ENCODE measurements at regions not wholly inside any gene's neighbourhood (a gene's known extent, or its start where the extent isn't known, plus 50 kb on each side); places are given as distances from the start of the nearest gene placed in this dataset.

DNA sequence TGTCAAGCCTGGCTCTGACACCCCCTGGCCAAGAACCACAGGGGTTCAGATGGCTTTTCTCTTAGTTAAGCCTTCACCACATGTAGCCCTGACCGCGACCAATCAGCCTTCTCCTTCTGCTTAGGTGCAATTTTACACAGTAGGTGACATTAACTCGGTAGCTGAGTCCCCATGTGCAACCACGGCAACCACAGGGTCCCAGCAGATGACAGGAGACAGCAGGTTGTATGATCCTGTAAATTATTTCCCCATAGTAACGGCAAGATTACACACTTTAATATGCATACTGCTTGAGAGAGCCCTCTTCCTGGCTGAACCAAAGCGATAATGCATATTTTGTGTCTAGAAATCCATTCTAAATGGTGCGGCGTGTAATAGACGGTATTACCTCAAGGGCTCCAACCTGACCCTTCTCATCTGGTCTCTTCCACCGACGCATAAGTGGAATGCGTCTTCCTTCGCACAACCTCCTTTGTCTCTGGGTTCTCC lies 458.7 kb upstream of the ZFHX3 start:
- 91% methylated on average over 13 of the region's 13 CpGs for WGBS
- H3K27ac ChIP-seq, result no peak overlapping the region
- H3K9me3 ChIP-seq, result no peaks in the 10 kb centered on the region
- no peaks in the 10 kb centered on the region for H3K36me3 ChIP-seq
- H3K4me1 ChIP-seq, result peaks cover 3% of the 10 kb centered on the region
- no peaks in the 10 kb centered on the region for H3K27me3 ChIP-seq
- no peak for DNase-seq (ENCODE audit: low spot score in 2 of 2)
- TF ChIP-seq, protein P1, sequence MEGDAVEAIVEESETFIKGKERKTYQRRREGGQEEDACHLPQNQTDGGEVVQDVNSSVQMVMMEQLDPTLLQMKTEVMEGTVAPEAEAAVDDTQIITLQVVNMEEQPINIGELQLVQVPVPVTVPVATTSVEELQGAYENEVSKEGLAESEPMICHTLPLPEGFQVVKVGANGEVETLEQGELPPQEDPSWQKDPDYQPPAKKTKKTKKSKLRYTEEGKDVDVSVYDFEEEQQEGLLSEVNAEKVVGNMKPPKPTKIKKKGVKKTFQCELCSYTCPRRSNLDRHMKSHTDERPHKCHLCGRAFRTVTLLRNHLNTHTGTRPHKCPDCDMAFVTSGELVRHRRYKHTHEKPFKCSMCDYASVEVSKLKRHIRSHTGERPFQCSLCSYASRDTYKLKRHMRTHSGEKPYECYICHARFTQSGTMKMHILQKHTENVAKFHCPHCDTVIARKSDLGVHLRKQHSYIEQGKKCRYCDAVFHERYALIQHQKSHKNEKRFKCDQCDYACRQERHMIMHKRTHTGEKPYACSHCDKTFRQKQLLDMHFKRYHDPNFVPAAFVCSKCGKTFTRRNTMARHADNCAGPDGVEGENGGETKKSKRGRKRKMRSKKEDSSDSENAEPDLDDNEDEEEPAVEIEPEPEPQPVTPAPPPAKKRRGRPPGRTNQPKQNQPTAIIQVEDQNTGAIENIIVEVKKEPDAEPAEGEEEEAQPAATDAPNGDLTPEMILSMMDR (IDR thresholded peaks at IDR 0.05), result no peak
- TF ChIP-seq POLR2A (IDR thresholded peaks at IDR 0.05) (no peak), POLR2AphosphoS5 (IDR thresholded peaks at IDR 0.05) (no peak), EP300 (IDR thresholded peaks at IDR 0.05) (no peak)
- H3K4me3 ChIP-seq, result no peak overlapping the region

DNA sequence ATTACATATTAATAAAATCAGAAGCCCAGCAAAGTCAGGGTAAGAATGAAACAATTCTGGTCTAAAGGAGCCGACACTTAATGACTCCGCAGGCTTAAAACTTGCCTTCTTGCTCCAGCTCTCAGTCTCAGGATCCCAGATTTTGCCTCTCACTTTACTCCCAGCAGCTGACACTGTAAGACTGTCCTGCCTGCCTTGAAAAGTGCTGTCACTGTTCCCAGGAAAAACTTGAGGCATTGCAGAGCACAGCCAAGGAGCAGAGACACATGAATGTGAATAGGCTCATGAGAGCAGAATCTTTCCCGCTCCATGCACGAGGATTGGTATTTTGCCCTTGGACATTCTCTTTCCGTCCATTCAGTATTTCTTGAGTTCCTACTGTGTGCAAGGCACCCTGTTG lies 457.6 kb upstream of the ZFHX3 start:
- no peak for DNase-seq (ENCODE audit: low spot score in 2 of 2)
- H3K27ac ChIP-seq, result no peak overlapping the region
- H3K27me3 ChIP-seq, result no peaks in the 10 kb centered on the region
- no peaks in the 10 kb centered on the region for H3K9me3 ChIP-seq
- no peak overlapping the region for H3K4me3 ChIP-seq
- H3K36me3 ChIP-seq, result no peaks in the 10 kb centered on the region
- 68% methylated on average over 5 of the region's 5 CpGs for WGBS
- peaks cover 3% of the 10 kb centered on the region for H3K4me1 ChIP-seq
- TF ChIP-seq POLR2A (IDR thresholded peaks at IDR 0.05) (no peak), EP300 (IDR thresholded peaks at IDR 0.05) (no peak), POLR2AphosphoS5 (IDR thresholded peaks at IDR 0.05) (no peak)
- TF ChIP-seq, protein P1 (IDR thresholded peaks at IDR 0.05), result no peak

DNA sequence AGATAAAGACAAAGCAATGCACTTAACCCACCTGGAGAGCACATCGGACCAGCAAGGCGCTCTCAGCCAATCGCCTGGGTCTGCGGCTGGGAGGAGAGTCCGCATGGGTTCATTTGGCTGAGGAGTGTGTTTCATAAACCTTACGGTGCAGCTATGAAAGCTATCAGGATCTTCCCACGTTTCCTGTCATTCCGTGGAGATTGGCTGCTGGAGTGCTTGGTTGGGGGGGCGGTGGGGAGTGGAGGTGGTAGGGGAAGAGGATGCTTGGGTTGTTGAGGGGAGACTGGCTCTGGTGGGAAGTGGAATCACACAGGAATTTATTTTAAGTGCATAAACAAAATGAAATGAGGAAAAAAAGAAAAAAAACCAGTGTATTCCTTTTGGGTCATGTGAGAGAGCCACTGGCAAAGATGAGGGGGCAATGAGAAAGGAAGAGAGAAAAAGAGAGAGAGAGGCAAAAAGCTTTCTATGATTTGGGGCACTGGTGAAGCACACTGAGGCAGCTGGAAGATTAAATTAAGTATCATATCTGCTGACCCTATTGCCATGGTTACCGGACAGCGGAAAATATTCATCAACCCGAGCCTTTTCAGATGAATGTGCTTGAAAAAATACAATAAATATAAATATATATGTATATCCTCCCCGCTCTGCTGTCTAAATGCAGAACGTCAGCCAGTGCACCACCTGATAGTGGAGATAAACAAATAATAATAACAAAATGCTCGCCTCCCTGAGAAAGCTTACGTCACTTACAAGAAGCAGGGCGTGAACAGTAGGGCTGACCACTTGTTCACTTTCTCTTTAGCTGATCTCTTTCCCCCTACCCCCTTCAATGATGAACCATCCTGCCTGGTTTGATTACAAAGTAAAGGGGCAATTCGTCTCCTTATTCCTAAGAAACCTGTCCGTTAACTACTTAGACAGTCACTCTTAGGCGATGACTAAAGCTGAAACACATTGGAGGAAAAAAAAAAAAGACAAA lies 457.0 kb upstream of the ZFHX3 start:
- TF ChIP-seq EP300 (IDR thresholded peaks at IDR 0.05), result no peak
- TF ChIP-seq, protein P1 (IDR thresholded peaks at IDR 0.05), result no peak
- TF ChIP-seq POLR2AphosphoS5 (IDR thresholded peaks at IDR 0.05), result no peak
- no peak for TF ChIP-seq POLR2A (IDR thresholded peaks at IDR 0.05)
- WGBS, result 75% methylated on average over 20 of the region's 20 CpGs
- DNase-seq (ENCODE audit: low spot score in 2 of 2), result no peak
- no peaks in the 10 kb centered on the region for H3K27me3 ChIP-seq
- no peaks in the 10 kb centered on the region for H3K36me3 ChIP-seq
- H3K4me3 ChIP-seq, result no peak overlapping the region
- no peak overlapping the region for H3K27ac ChIP-seq
- H3K9me3 ChIP-seq, result no peaks in the 10 kb centered on the region
- H3K4me1 ChIP-seq, result peaks cover 3% of the 10 kb centered on the region

DNA sequence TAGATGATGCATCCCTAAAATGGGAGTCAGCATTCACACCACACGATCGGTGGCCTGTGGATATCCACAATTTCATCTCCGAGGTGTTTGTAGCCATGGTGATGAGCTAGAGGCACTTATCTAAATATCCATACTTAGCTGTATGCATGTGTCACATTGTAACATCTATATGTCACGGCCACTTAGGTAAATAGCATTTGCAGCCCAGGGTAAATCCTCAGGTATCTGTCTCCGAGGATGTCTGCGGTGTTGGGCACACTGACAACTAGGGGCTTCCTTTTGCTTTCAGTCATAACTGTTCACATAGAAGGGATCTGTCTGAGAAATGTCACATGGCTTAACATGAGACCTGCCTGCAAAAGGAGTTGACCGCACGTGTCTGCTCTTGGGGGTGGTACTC lies 455.2 kb upstream of the ZFHX3 start:
- no peak for DNase-seq (ENCODE audit: low spot score in 2 of 2)
- no peak overlapping the region for H3K27ac ChIP-seq
- no peak overlapping the region for H3K4me3 ChIP-seq
- H3K4me1 ChIP-seq, result peaks cover under 1% of the 10 kb centered on the region
- TF ChIP-seq EP300 (IDR thresholded peaks at IDR 0.05) (no peak), POLR2A (IDR thresholded peaks at IDR 0.05) (no peak), POLR2AphosphoS5 (IDR thresholded peaks at IDR 0.05) (no peak)
- TF ChIP-seq, protein P1 (IDR thresholded peaks at IDR 0.05), result no peak
- no peaks in the 10 kb centered on the region for H3K9me3 ChIP-seq
- H3K27me3 ChIP-seq, result no peaks in the 10 kb centered on the region
- WGBS, result 90% methylated on average over 8 of the region's 8 CpGs
- H3K36me3 ChIP-seq, result no peaks in the 10 kb centered on the region

DNA sequence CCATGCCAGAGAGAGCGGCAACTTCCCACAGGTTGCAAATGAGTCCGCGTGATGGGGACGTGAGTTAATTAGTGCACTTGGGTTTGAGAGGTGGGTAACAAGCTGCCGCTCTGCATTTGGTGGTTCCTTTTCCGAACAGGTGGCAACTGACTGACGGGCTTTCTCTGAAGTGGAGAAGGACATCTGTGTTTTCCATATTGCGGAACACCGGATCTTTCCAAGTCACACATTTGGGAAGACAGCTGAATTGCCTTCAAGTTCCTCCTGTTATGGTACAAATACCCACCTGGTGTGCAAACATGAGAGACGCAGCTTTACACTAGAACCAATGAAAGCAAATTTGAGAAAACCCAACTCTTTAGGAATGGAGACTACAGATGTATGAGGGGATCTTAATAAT lies 451.3 kb upstream of the ZFHX3 start:
- no peak overlapping the region for H3K27ac ChIP-seq
- TF ChIP-seq, protein P1 (IDR thresholded peaks at IDR 0.05), result no peak
- TF ChIP-seq POLR2AphosphoS5 (IDR thresholded peaks at IDR 0.05), result no peak
- no peak for TF ChIP-seq POLR2A (IDR thresholded peaks at IDR 0.05)
- no peak for TF ChIP-seq EP300 (IDR thresholded peaks at IDR 0.05)
- no peak overlapping the region for H3K4me3 ChIP-seq
- peaks cover 3% of the 10 kb centered on the region for H3K27me3 ChIP-seq
- no peaks in the 10 kb centered on the region for H3K9me3 ChIP-seq
- no peaks in the 10 kb centered on the region for H3K4me1 ChIP-seq
- WGBS, result 95% methylated on average over 10 of the region's 10 CpGs
- no peaks in the 10 kb centered on the region for H3K36me3 ChIP-seq
- DNase-seq (ENCODE audit: low spot score in 2 of 2), result no peak

All from suprapubic skin (tissue), 4 donors.